Psoas muscle (tissue), 7 donors: ENCODE measurements at regions not wholly inside any gene's neighbourhood (a gene's known extent, or its start where the extent isn't known, plus 50 kb on each side); places are given as distances from the start of the nearest gene placed in this dataset.

Experiments
- ATAC-seq, 4 donors: fragments of 200-7000 bp; cut with Tn5 transposase; one replicate each; pipeline ENCODE4 v1.9.1; 2020; ENCODE audit warnings: moderate library complexity in 3 of 4, mild to moderate bottlenecking in 2 of 4
- DNase-seq, 2 donors: peaks; one replicate each; pipeline ENCODE4 v3.0.0-alpha.2; 2020
- H3K27ac ChIP-seq: fragments of 200-600 bp; one replicate; pipeline ENCODE4 v1.8.0; 2022
- H3K27me3 ChIP-seq, 3 donors: fragments of 200-600 bp in 1 of 3; one replicate each; pipeline versions ENCODE4 v1.6.1 to v1.8.0; 2013 to 2022; ENCODE audit warnings: low read length in 2 of 3, mild to moderate bottlenecking in 2 of 3, moderate library complexity in 1 of 3; ENCODE audit not compliant: insufficient read depth in 3 of 3
- H3K36me3 ChIP-seq, 2 donors: fragments of 200-600 bp in 1 of 2; one replicate each; pipeline versions ENCODE4 v1.6.1 to v1.8.0; 2013 to 2022; ENCODE audit warnings: low read depth in 1 of 2, mild to moderate bottlenecking in 1 of 2, moderate library complexity in 1 of 2; ENCODE audit not compliant: insufficient read depth in 1 of 2
- H3K4me1 ChIP-seq: fragments of 200-600 bp; one replicate; pipeline ENCODE4 v1.8.0; 2022
- H3K4me3 ChIP-seq: fragments of 200-600 bp; one replicate; pipeline ENCODE4 v1.8.0; 2022; ENCODE audit warnings: mild to moderate bottlenecking
- H3K9me3 ChIP-seq: fragments of 200-600 bp; one replicate; pipeline ENCODE4 v1.8.0; 2022
- WGBS, 3 donors: extraction: QIAGEN DNeasy Blood & Tissue Kit; methylation state at CpG; one replicate each; pipeline versions ENCODE4 v1.1.6 to v1.1.7; 2013; 5-methylcytosine and 5-hydroxymethylcytosine counted together
- intact Hi-C, 2 donors: fragments of 100-400 bp; cut with DNase I; formaldehyde crosslinking; loops; one replicate each; pipeline versions ENCODE4 v1.11.0 to v1.14.2; 2022
- TF ChIP-seq, protein P1 (sequence below): fragments of 200-600 bp; IDR thresholded peaks from one replicate; pipeline ENCODE4 v1.8.0; 2022; ENCODE audit warnings: antibody characterized with exemption
- donor health status: healthy with polysubstance abuse.
- donor health status: DM: no; HTN: no; CAD: no; lungs with moderate emphysema.
- donor health status: Bipolar disorder and iron deficiency.
- donor health status: healthy.
- donor health status: DM: yes; HTN: yes; CAD: no.
- donor health status: DM: no; HTN: no; CAD: no.
- donor health status: DM: yes; HTN: yes; CAD: no.

DNA sequence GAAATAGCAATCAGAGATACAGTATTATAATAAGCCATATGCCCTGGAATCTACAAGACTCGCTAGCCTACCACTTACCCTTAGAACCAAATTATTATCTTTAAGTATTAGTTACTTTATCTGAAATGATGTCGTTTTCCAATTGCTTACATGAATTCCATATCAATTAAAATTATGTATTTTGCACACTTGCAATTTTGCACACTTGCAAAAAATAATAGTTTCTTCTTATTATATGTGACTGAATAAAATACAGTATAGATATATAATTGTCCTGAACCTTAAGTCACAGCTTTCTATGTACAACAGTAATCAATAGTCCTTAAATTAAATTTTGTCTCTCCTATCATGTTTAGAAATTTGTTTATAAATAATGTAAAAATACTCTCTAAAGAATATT lies 2095.1 kb downstream of the NCAM2 start:
- Histone ChIP-seq H3K4me3 (no peak overlapping the region), H3K27me3 (no peaks in the 10 kb centered on the region), H3K4me1 (no peaks in the 10 kb centered on the region), H3K36me3 (no peaks in the 10 kb centered on the region), H3K27ac (no peak overlapping the region), H3K9me3 (no peaks in the 10 kb centered on the region)
- 76 to 81% (median 79%) methylated on average over 2 of the region's 2 CpGs for WGBS, 3 donors
- ATAC-seq = no peak
- intact Hi-C loops = no loop called here
- no peak for DNase-seq
- TF ChIP-seq, protein P1, sequence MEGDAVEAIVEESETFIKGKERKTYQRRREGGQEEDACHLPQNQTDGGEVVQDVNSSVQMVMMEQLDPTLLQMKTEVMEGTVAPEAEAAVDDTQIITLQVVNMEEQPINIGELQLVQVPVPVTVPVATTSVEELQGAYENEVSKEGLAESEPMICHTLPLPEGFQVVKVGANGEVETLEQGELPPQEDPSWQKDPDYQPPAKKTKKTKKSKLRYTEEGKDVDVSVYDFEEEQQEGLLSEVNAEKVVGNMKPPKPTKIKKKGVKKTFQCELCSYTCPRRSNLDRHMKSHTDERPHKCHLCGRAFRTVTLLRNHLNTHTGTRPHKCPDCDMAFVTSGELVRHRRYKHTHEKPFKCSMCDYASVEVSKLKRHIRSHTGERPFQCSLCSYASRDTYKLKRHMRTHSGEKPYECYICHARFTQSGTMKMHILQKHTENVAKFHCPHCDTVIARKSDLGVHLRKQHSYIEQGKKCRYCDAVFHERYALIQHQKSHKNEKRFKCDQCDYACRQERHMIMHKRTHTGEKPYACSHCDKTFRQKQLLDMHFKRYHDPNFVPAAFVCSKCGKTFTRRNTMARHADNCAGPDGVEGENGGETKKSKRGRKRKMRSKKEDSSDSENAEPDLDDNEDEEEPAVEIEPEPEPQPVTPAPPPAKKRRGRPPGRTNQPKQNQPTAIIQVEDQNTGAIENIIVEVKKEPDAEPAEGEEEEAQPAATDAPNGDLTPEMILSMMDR = no peak

DNA sequence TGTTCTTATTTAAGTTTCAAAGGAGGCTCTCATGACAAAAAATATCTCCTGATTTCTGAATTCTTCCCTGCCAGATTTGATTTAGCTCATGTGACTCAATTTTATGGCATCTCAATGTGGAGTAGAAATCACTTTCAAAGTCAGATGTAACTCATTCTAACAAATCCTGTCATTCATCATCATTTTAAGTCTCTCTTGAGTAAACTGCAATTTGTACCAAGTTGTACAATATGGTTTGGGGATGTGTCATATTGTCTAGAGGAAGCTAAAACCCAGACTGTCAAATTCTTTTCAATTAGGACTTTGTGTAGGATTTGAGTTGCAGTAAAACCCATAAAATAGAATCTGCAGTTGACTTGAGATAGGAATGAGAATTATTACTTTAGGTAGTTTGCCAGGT lies 2101.0 kb downstream of the NCAM2 start:
- no peak for DNase-seq
- intact Hi-C loops = no loop called here
- Histone ChIP-seq H3K27me3 (no peaks in the 10 kb centered on the region), H3K36me3 (no peaks in the 10 kb centered on the region), H3K27ac (no peak overlapping the region), H3K4me3 (no peak overlapping the region), H3K9me3 (peaks cover 2% of the 10 kb centered on the region), H3K4me1 (no peaks in the 10 kb centered on the region)
- TF ChIP-seq, protein P1 = no peak
- ATAC-seq = no peak

DNA sequence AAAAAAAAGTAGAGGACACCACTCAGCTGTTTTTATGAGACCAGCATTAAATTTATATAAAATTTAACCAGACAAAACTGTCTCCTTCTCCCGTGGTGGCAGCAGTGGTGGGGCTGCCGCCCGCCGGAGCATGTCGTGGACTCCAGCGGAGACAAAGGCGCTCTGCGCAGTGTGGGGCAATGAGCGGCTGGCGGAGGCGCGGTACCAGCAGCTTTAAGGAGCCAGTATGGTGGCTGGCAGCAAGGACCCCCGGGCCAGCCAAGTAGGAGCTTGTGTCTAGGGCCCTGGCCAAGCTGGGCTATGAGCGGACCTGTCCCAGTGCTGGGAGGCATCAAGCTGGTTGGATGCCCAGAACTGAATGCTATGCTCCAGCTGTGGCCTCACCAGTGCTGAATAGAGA lies 2102.9 kb downstream of the NCAM2 start:
- DNase-seq = no peak
- 94 to 97% (median 96%) methylated on average over 14 of the region's 14 CpGs for WGBS, 3 donors
- intact Hi-C loops = no loop called here
- Histone ChIP-seq H3K4me3 (no peak overlapping the region), H3K27ac (no peak overlapping the region), H3K36me3 (no peaks in the 10 kb centered on the region), H3K27me3 (no peaks in the 10 kb centered on the region), H3K4me1 (no peaks in the 10 kb centered on the region), H3K9me3 (peaks cover 2% of the 10 kb centered on the region)
- TF ChIP-seq, protein P1 = no peak
- no peak for ATAC-seq

DNA sequence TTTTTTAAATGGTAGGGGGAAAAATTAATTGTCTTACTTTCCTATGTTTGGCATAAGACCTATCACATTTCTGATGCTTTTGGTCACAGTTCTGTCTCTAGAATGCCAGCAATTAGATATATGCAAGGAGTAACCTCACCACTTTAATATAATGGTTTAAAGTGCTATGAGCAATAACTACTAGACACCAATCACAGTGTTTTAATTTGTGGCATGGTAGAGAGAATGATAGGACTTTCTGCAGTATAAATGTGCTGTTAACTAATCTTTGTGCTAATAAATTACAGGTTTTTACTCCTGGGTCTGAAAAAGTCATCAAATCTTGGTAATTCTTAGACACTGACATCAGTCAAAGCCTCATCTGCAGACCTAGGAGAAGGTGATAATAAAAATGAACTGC lies 2110.3 kb downstream of the NCAM2 start:
- TF ChIP-seq, protein P1 = no peak
- no peak overlapping the region for H3K27ac ChIP-seq

DNA sequence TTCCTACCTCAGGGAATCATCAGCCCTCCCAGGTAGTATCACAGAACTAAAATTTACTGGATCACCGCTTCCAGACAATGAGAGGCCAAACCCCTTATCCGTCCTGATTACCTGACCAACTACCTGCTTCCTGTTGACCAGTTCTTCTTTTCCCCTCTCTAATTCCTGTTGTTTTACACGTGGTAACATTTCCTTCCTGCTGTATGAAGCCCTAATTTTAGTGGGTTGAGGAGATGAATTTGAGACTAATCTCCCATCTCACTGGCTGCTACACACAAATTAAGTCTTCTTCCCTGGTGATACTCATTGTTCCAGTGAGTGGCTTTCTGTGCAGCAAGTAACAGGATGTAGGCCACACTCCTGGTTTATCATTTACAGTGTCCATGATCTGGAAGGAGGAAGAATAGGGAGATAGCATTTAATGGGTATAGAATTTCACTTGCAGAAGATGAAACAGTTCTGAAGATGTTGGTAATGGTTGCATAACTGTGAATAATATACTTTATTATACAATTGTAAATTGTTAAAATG lies 2112.9 kb downstream of the NCAM2 start:
- no peak for ATAC-seq

More for the DNA sequence above, 2110.3 kb downstream of the NCAM2 start:
- intact Hi-C loops = no loop called here
- Histone ChIP-seq H3K9me3 (no peaks in the 10 kb centered on the region), H3K27me3 (no peaks in the 10 kb centered on the region), H3K4me3 (no peak overlapping the region), H3K4me1 (no peaks in the 10 kb centered on the region), H3K36me3 (no peaks in the 10 kb centered on the region)
- ATAC-seq (no peak), DNase-seq (no peak)

More for the DNA sequence above, 2112.9 kb downstream of the NCAM2 start:
- WGBS, 3 donors = 65 to 66% (median 66%) methylated on average over 3 of the region's 3 CpGs
- TF ChIP-seq, protein P1 = no peak
- Histone ChIP-seq H3K9me3 (no peaks in the 10 kb centered on the region), H3K4me1 (no peaks in the 10 kb centered on the region), H3K4me3 (no peak overlapping the region), H3K27me3 (no peaks in the 10 kb centered on the region), H3K27ac (no peak overlapping the region), H3K36me3 (no peaks in the 10 kb centered on the region)
- intact Hi-C loops = no loop called here
- DNase-seq = no peak
